ENCODE measurements at regions not wholly inside any gene's neighbourhood (a gene's known extent, or its start where the extent isn't known, plus 50 kb on each side); places are given as distances from the start of the nearest gene placed in this dataset.

- TF ChIP-seq POLR2A (IDR thresholded peaks at IDR 0.05) (no peak), CTCF (IDR thresholded peaks at IDR 0.05) (no peak)
These were observed 134.4 kb upstream of the KCNH8 start for GRCh38 chr3:19013879-19014278.
